H1 (cell line): ENCODE measurements at regions not wholly inside any gene's neighbourhood (a gene's known extent, or its start where the extent isn't known, plus 50 kb on each side); places are given as distances from the start of the nearest gene placed in this dataset.

ENCODE experiments used
- BCL11A ChIP-seq, 2 experiments: IDR thresholded peaks; one replicate each; pipeline ENCODE4 v1.6.1; 2011; ENCODE audit warnings: low read depth in 2 of 2, low read length in 2 of 2, mild to moderate bottlenecking in 2 of 2
- BRCA1 ChIP-seq: IDR thresholded peaks from 2 replicates; pipeline ENCODE4 v1.6.1; 2012; ENCODE audit warnings: low read depth, low read length, improper control_type of control experiment
- POU5F1 ChIP-seq: IDR thresholded peaks from 2 replicates; pipeline ENCODE4 v1.6.1; 2011; ENCODE audit warnings: low read depth, mild to moderate bottlenecking, low read length, moderate library complexity
- TEAD4 ChIP-seq: IDR thresholded peaks from 2 replicates; pipeline ENCODE4 v1.6.1; 2012; ENCODE audit warnings: low read depth, low read length, inconsistent platforms, mixed read lengths
- TF ChIP-seq, protein P1 (sequence below): IDR thresholded peaks from 2 replicates; pipeline ENCODE4 v1.6.1; 2012; ENCODE audit warnings: inconsistent platforms

GRCh38 chr17:5753421-5753820 lies 169.1 kb upstream of the NLRP1 start (continued):
- TF ChIP-seq POU5F1 (no peak), TEAD4 (no peak), BRCA1 (no peak), BCL11A (IDR thresholded peaks at IDR 0.05; ENCODE audit: low read depth in 2 of 2, low read length in 2 of 2) (no peak)
- TF ChIP-seq, protein P1, sequence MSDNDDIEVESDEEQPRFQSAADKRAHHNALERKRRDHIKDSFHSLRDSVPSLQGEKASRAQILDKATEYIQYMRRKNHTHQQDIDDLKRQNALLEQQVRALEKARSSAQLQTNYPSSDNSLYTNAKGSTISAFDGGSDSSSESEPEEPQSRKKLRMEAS, result no peak
